ENCODE measurements at regions not wholly inside any gene's neighbourhood (a gene's known extent, or its start where the extent isn't known, plus 50 kb on each side); places are given as distances from the start of the nearest gene placed in this dataset.

DNA sequence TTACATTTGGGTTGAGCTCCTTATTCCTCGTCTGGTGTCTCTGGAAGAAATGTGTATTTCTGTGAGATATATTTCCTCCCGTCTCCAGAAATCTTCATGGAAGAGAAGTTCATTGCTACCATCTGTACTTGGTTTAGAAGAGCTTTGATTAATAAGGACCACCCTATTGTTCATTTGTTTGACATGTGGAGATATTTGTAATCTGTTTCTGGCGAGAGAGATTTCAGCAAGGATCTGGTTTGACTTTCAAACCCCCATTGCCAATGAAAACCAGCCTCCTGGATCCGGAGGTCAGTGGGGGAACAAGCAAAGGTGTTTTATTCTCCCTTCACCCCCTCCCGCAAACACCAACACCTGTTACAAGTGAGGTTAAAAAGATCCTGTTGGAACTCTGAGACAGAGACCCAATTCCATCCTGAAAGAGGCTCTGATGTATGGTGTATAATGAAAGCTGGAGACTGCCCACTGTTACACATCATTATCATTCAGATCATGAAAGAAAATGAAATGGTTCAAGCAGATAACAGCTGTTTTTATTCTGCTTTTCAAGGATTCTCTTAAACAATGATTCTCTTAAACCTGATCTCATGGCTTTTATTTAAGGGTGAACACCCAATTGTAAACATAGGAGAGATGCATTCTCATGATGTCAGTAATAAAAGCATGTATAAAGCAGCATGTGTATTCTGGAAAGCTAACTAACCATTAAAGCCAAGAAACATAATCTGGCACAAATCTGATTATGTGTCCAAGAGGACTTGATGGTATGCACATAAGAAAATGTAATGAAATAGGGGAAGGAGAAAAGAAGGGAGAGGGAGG is 393.5 kb upstream of the ADGRL2 start:
- TF ChIP-seq, protein P1, sequence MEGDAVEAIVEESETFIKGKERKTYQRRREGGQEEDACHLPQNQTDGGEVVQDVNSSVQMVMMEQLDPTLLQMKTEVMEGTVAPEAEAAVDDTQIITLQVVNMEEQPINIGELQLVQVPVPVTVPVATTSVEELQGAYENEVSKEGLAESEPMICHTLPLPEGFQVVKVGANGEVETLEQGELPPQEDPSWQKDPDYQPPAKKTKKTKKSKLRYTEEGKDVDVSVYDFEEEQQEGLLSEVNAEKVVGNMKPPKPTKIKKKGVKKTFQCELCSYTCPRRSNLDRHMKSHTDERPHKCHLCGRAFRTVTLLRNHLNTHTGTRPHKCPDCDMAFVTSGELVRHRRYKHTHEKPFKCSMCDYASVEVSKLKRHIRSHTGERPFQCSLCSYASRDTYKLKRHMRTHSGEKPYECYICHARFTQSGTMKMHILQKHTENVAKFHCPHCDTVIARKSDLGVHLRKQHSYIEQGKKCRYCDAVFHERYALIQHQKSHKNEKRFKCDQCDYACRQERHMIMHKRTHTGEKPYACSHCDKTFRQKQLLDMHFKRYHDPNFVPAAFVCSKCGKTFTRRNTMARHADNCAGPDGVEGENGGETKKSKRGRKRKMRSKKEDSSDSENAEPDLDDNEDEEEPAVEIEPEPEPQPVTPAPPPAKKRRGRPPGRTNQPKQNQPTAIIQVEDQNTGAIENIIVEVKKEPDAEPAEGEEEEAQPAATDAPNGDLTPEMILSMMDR (IDR thresholded peaks at IDR 0.05), result no peak
- TF ChIP-seq POLR2A (IDR thresholded peaks at IDR 0.05), result no peak

Measured in adrenal gland (tissue), 5 donors.